Astrocyte of the cerebellum (primary cell): ENCODE measurements at regions not wholly inside any gene's neighbourhood (a gene's known extent, or its start where the extent isn't known, plus 50 kb on each side); places are given as distances from the start of the nearest gene placed in this dataset.

Source experiments
- DNase-seq: peaks from one replicate; pipeline ENCODE4 v3.0.0-alpha.2; 2011; ENCODE audit warnings: low read depth
- H3K4me3 ChIP-seq: 2 replicates; pipeline ENCODE4 v1.5.1; 2011; ENCODE audit warnings: mild to moderate bottlenecking, low read depth, low read length, moderate library complexity
- CTCF ChIP-seq: IDR thresholded peaks from 2 replicates; pipeline ENCODE4 v1.5.1; 2012; ENCODE audit warnings: low read length, low read depth, moderate library complexity, mild to moderate bottlenecking; ENCODE audit errors: missing control alignments
- in situ Hi-C: cut with HindIII; loops from 2 replicates; pipeline ENCODE4 v1.10.0; 2017; ENCODE audit warnings: low sequenced_read_pairs

- no peak for DNase-seq
These were observed 108.3 kb upstream of the PLEKHA5 start for GRCh38 chr12:19021240-19021639.

GRCh38 chr12:19021646-19022045, 107.9 kb upstream of the PLEKHA5 start:
- no peak for DNase-seq
- in situ Hi-C loops, result no loop called here
- H3K4me3 ChIP-seq, result no peak overlapping the region
- TF ChIP-seq CTCF, result no peak

More at GRCh38 chr12:19021240-19021639, 108.3 kb upstream of the PLEKHA5 start:
- in situ Hi-C loops, result no loop called here
- no peak for TF ChIP-seq CTCF
- H3K4me3 ChIP-seq, result no peak overlapping the region

DNA sequence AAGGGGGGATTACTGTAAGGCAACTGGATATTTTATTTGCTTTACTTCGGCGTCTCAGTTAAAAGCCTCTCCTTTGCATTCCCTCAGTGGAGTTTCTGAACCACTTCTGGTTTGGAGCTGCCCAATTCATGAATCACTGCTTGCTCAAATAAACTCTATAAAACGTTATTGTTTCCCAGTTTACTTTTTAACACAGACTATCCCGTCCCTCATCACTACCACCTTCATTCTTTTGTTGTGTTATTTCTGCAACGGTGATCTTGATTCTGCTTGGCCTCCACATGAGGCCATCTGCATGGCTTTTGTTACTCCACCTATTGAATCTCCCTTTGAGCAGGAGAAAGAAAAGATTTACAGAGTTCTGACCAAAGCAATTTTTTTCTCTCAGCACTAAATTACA, 104.0 kb upstream of the PLEKHA5 start:
- no peak for DNase-seq
- no peak overlapping the region for H3K4me3 ChIP-seq
- no peak for TF ChIP-seq CTCF
- in situ Hi-C loops, result no loop called here

- no peak for TF ChIP-seq CTCF
- H3K4me3 ChIP-seq, result no peak overlapping the region
- in situ Hi-C loops, result no loop called here
- no peak for DNase-seq
These were observed 103.5 kb upstream of the PLEKHA5 start for GRCh38 chr12:19026034-19026433.

GRCh38 chr12:19026614-19027488, 102.7 kb upstream of the PLEKHA5 start:
- in situ Hi-C loops, result no loop called here
- TF ChIP-seq CTCF, result no peak
- no peak overlapping the region for H3K4me3 ChIP-seq
- no peak for DNase-seq

DNA sequence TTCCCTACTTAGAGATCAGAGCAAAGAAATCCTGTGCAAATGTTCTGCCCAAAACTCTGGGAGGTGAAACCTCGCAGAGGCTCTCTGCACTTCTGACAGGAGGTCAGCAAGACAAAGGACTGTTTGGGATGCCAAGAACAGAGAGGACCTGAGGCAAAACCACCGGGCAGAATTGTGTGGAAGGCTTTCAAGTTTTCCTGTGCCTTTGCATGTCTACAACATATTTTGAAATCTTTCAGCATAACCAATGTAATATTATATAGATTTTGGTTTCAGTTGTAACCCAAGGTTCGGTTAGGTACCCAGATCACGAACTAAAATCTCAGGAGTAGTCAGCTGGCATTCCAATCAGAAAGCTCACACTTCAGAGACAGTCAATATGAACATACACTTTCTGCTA, 99.4 kb upstream of the PLEKHA5 start:
- TF ChIP-seq CTCF, result no peak
- peak; percentile 20 for DNase-seq
- H3K4me3 ChIP-seq, result no peak overlapping the region
- in situ Hi-C loops, result no loop called here

DNA sequence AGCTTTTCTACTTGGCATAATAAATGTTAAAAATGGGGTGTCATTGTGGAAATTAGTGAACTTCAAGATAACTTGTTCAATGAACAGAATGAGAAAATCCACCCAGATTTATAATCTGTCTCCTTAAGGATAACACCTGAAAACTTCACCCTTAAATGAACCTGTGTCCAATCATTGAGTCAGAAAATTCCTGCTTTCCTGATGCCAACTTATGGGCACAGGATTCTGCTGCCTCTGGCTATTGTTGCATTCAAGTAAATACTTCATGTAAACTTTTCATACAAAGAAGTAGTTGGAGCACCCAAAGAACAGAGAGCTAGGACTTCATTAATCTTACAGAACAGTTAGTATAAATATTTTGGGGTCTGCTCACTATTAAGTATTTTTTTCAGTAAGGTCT, 98.9 kb upstream of the PLEKHA5 start:
- no peak overlapping the region for H3K4me3 ChIP-seq
- in situ Hi-C loops, result no loop called here
- no peak for DNase-seq
- TF ChIP-seq CTCF, result no peak
